ENCODE measurements at regions not wholly inside any gene's neighbourhood (a gene's known extent, or its start where the extent isn't known, plus 50 kb on each side); places are given as distances from the start of the nearest gene placed in this dataset.

DNA sequence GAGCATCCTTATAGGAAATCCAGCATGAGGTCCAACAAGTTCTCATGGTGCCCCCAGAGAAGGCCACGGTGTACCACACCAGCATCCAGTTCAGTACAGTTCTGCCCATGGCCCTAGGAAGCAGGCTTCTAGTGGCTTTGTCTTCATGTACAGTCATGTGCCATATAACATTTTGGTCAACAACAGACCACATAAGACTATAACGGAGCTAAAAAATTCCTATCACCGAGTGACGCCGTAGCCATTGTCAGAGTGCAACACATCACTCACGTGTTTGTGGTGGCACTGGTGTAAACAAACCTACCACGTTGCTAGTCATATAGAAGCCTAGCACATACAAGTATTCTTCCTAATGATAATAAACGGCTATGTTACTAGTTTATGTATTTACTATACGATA, 209.0 kb downstream of the ARRDC4 start:
- Histone ChIP-seq H3K4me1 (ENCODE audit: control insufficient read depth in 3 of 3, insufficient read depth in 3 of 3, low read length in 3 of 3) (no peaks in the 10 kb centered on the region), H3K9me3 (ENCODE audit: control insufficient read depth in 3 of 3, low read length in 3 of 3) (no peaks in the 10 kb centered on the region), H3K27ac (ENCODE audit: low read depth, low read length) (no peak overlapping the region), H3K27me3 (ENCODE audit: control insufficient read depth in 3 of 3, insufficient read depth in 3 of 3, low read length in 3 of 3) (peaks cover 0 to 22% (median 4%) of the 10 kb centered on the region in 3 donors), H3K4me3 (ENCODE audit: low read length in 3 of 3) (no peak overlapping the region), H3K9ac (ENCODE audit: low read depth in 1 of 3, low read length in 3 of 3) (no peak overlapping the region), H3K36me3 (ENCODE audit: control insufficient read depth in 3 of 3, insufficient read depth in 3 of 3, low read length in 3 of 3) (no peaks in the 10 kb centered on the region)

DNA sequence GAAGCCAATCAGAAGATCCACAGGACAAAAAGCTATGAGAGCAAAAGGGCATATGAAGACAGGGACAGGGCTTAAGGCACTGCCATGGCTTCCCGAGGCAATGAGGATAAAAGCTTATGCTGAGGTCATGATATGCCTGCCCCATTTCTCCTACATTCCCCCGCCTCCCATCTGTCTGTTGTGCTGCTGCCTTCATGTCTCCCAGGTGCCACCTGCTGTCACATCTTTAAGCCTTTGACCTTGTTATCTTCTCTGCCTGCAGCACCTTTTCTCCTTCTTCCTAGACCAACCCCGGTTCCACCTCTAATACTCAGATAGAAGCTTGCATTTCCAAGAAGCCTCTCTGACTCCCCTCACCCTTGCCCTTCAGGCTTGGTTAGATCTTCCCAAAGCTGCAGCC, 213.8 kb downstream of the ARRDC4 start:
- H3K4me1 ChIP-seq (ENCODE audit: control insufficient read depth in 3 of 3, insufficient read depth in 3 of 3, low read length in 3 of 3), result peaks cover 0 to 3% (median 0%) of the 10 kb centered on the region in 3 donors
- H3K27me3 ChIP-seq (ENCODE audit: control insufficient read depth in 3 of 3, insufficient read depth in 3 of 3, low read length in 3 of 3), result peaks cover 7 to 34% (median 18%) of the 10 kb centered on the region in 3 donors
- H3K27ac ChIP-seq (ENCODE audit: low read depth, low read length), result no peak overlapping the region
- no peaks in the 10 kb centered on the region for H3K36me3 ChIP-seq (ENCODE audit: control insufficient read depth in 3 of 3, insufficient read depth in 3 of 3, low read length in 3 of 3)
- no peak overlapping the region for H3K4me3 ChIP-seq (ENCODE audit: low read length in 3 of 3)
- H3K9me3 ChIP-seq (ENCODE audit: control insufficient read depth in 3 of 3, low read length in 3 of 3), result no peaks in the 10 kb centered on the region
- H3K9ac ChIP-seq (ENCODE audit: low read depth in 1 of 3, low read length in 3 of 3), result no peak overlapping the region

DNA sequence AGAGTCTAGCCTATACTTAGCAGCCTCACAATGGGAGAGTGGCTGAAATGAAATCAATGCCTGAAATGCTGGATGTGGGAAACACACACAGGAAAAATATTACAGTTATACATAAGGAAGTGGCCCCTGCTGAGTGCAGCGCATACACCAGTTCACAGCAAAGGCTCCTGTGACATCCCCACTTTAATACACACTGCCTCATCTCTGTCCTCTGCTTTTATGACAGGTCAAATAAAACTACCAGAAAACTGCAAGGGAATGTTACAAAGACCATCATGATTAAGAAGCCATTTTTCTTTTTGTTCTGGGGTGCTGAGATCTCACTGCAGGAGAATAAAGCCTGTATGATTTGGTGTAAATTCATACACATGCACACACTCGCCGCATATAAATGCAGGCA, 214.3 kb downstream of the ARRDC4 start:
- Histone ChIP-seq H3K9me3 (ENCODE audit: control insufficient read depth in 3 of 3, low read length in 3 of 3) (no peaks in the 10 kb centered on the region), H3K4me1 (ENCODE audit: control insufficient read depth in 3 of 3, insufficient read depth in 3 of 3, low read length in 3 of 3) (peaks cover 0 to 3% (median 0%) of the 10 kb centered on the region in 3 donors), H3K27me3 (ENCODE audit: control insufficient read depth in 3 of 3, insufficient read depth in 3 of 3, low read length in 3 of 3) (peaks cover 7 to 37% (median 21%) of the 10 kb centered on the region in 3 donors), H3K4me3 (ENCODE audit: low read length in 3 of 3) (no peak overlapping the region), H3K27ac (ENCODE audit: low read depth, low read length) (no peak overlapping the region), H3K36me3 (ENCODE audit: control insufficient read depth in 3 of 3, insufficient read depth in 3 of 3, low read length in 3 of 3) (no peaks in the 10 kb centered on the region), H3K9ac (ENCODE audit: low read depth in 1 of 3, low read length in 3 of 3) (no peak overlapping the region)

DNA sequence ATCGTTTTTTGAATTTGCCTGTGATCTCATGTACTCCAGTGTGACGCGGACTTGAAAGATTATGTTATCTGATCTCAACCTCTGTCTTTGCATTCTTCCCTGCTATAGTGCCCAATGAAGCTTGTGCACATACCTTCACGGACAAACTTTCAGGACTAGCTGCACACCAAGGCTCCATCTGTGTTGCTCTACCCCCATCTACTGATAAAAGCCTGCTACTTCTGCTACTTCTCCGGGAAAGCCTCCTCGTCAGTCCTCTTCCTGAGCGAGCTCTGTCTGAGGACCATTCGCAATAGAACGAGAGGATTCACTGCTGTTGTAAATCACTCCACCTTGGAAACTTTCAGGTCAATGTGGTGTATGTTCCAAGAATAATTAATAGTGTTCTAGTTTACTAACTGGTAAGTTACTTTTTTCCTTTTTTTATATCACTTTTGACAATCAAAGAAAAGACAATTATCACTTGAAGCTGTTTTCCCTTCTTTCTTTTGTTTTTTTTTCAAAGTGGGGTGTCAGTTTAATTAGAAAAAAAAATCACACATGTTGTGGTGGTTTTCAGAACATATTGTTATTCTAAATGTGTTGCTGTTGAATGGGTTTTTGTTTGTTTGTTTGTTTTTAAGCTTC, 217.6 kb downstream of the ARRDC4 start:
- no peaks in the 10 kb centered on the region for H3K9me3 ChIP-seq (ENCODE audit: control insufficient read depth in 3 of 3, low read length in 3 of 3)
- peaks cover 0 to 3% (median 0%) of the 10 kb centered on the region in 3 donors for H3K4me1 ChIP-seq (ENCODE audit: control insufficient read depth in 3 of 3, insufficient read depth in 3 of 3, low read length in 3 of 3)
- no peaks in the 10 kb centered on the region for H3K36me3 ChIP-seq (ENCODE audit: control insufficient read depth in 3 of 3, insufficient read depth in 3 of 3, low read length in 3 of 3)
- no peak overlapping the region for H3K4me3 ChIP-seq (ENCODE audit: low read length in 3 of 3)
- H3K27me3 ChIP-seq (ENCODE audit: control insufficient read depth in 3 of 3, insufficient read depth in 3 of 3, low read length in 3 of 3), result peaks cover 11 to 45% (median 25%) of the 10 kb centered on the region in 3 donors
- no peak overlapping the region for H3K9ac ChIP-seq (ENCODE audit: low read depth in 1 of 3, low read length in 3 of 3)
- no peak overlapping the region for H3K27ac ChIP-seq (ENCODE audit: low read depth, low read length)

DNA sequence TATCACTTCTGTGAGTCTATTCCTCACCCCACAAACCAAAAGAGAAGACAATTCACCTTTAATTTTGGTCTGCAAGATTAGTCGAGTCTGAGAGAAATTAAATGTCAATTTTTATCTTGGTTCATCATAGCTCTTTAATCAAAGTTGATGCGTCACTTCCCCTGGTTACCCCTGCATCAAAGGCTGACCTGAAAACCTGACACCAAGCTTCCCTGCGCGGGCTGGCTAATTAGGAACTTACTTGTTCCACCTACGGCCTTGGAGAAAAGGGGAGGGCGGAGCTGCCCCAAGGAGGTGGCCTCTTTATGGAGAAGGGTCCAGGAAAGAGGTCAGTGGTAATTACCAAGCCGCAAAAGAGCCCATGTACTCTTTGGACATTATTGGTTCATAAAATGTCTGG, 218.4 kb downstream of the ARRDC4 start:
- Histone ChIP-seq H3K9ac (ENCODE audit: low read depth in 1 of 3, low read length in 3 of 3) (no peak overlapping the region), H3K9me3 (ENCODE audit: control insufficient read depth in 3 of 3, low read length in 3 of 3) (no peaks in the 10 kb centered on the region), H3K27me3 (ENCODE audit: control insufficient read depth in 3 of 3, insufficient read depth in 3 of 3, low read length in 3 of 3) (peaks cover 11 to 42% (median 25%) of the 10 kb centered on the region in 3 donors)

DNA sequence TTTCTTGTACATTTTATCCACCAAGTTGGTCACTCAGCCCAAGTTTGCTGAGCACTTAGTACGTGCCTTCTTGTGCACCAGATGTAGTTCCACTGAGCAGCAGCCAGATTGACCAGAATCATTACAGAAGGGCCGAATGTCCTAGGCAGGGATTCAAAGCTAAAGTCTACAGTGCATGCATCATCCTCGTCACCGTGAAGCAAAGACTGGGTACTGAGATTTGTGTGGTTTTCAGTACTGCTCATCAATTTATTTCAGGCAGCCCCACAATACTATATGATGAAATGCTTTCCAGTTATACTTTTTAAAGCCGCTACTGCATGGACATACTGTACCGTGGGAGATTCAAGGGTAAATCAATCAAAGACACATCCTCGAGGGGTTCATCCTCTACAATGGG, 227.0 kb downstream of the ARRDC4 start:
- no peaks in the 10 kb centered on the region for H3K36me3 ChIP-seq (ENCODE audit: control insufficient read depth in 3 of 3, insufficient read depth in 3 of 3, low read length in 3 of 3)

More for the DNA sequence above, 218.4 kb downstream of the ARRDC4 start:
- H3K4me1 ChIP-seq (ENCODE audit: control insufficient read depth in 3 of 3, insufficient read depth in 3 of 3, low read length in 3 of 3), result peaks cover 0 to 3% (median 0%) of the 10 kb centered on the region in 3 donors
- H3K27ac ChIP-seq (ENCODE audit: low read depth, low read length), result no peak overlapping the region
- no peaks in the 10 kb centered on the region for H3K36me3 ChIP-seq (ENCODE audit: control insufficient read depth in 3 of 3, insufficient read depth in 3 of 3, low read length in 3 of 3)
- H3K4me3 ChIP-seq (ENCODE audit: low read length in 3 of 3), result no peak overlapping the region

DNA sequence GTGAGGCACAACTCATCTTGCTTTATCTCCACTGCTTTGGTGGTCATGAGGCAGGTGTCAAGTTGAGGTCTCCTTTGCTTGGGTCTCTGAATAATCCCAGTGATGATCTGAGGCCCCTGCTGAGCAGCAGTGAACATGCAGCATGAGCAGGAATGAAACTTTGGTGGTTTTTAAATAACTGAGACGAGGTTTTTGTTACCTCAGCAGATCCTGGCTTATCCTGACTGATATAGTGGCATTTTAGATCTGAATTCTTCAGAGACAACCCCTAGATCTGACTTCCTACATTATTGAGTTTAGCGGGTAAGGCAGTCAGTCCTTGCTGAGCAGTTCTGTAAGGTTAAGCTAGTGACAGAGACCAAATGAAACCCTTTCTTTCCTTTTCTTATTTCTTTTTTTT, 230.4 kb downstream of the ARRDC4 start:
- H3K36me3 ChIP-seq (ENCODE audit: control insufficient read depth in 3 of 3, insufficient read depth in 3 of 3, low read length in 3 of 3), result no peaks in the 10 kb centered on the region
- H3K9me3 ChIP-seq (ENCODE audit: control insufficient read depth in 3 of 3, low read length in 3 of 3), result no peaks in the 10 kb centered on the region
- peaks cover 0 to 10% (median 8%) of the 10 kb centered on the region in 3 donors for H3K27me3 ChIP-seq (ENCODE audit: control insufficient read depth in 3 of 3, insufficient read depth in 3 of 3, low read length in 3 of 3)
- no peak overlapping the region for H3K27ac ChIP-seq (ENCODE audit: low read depth, low read length)
- H3K4me1 ChIP-seq (ENCODE audit: control insufficient read depth in 3 of 3, insufficient read depth in 3 of 3, low read length in 3 of 3), result no peaks in the 10 kb centered on the region
- no peak overlapping the region for H3K4me3 ChIP-seq (ENCODE audit: low read length in 3 of 3)
- H3K9ac ChIP-seq (ENCODE audit: low read depth in 1 of 3, low read length in 3 of 3), result no peak overlapping the region

More for the DNA sequence above, 227.0 kb downstream of the ARRDC4 start:
- Histone ChIP-seq H3K27me3 (ENCODE audit: control insufficient read depth in 3 of 3, insufficient read depth in 3 of 3, low read length in 3 of 3) (peaks cover 3 to 6% (median 3%) of the 10 kb centered on the region in 3 donors), H3K9me3 (ENCODE audit: control insufficient read depth in 3 of 3, low read length in 3 of 3) (no peaks in the 10 kb centered on the region), H3K9ac (ENCODE audit: low read depth in 1 of 3, low read length in 3 of 3) (no peak overlapping the region), H3K4me1 (ENCODE audit: control insufficient read depth in 3 of 3, insufficient read depth in 3 of 3, low read length in 3 of 3) (no peaks in the 10 kb centered on the region), H3K4me3 (ENCODE audit: low read length in 3 of 3) (no peak overlapping the region), H3K27ac (ENCODE audit: low read depth, low read length) (no peak overlapping the region)

DNA sequence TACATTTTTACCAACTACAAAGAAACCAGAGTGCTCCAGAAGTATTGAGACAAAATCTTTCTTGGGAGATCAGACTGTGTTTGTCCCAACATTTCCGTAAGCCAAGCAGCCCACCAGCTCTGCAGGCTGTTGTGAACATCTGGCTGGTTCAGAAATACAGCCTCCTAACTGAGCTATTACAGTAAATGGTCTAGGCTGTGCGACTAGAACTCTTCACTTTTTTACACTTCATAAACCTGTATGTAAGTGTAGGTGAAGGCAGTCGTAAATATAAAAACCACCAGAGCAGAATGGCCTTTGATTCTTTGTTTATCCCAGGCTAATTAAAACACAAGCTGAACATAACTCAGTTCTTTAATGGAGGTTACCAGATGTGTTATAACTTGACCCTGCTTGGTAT, 235.3 kb downstream of the ARRDC4 start:
- Histone ChIP-seq H3K27me3 (ENCODE audit: control insufficient read depth in 3 of 3, insufficient read depth in 3 of 3, low read length in 3 of 3) (peaks cover 0 to 12% (median 12%) of the 10 kb centered on the region in 3 donors), H3K4me1 (ENCODE audit: control insufficient read depth in 3 of 3, insufficient read depth in 3 of 3, low read length in 3 of 3) (no peaks in the 10 kb centered on the region), H3K9ac (ENCODE audit: low read depth in 1 of 3, low read length in 3 of 3) (no peak overlapping the region), H3K9me3 (ENCODE audit: control insufficient read depth in 3 of 3, low read length in 3 of 3) (no peaks in the 10 kb centered on the region), H3K27ac (ENCODE audit: low read depth, low read length) (no peak overlapping the region), H3K4me3 (ENCODE audit: low read length in 3 of 3) (no peak overlapping the region), H3K36me3 (ENCODE audit: control insufficient read depth in 3 of 3, insufficient read depth in 3 of 3, low read length in 3 of 3) (no peaks in the 10 kb centered on the region)

DNA sequence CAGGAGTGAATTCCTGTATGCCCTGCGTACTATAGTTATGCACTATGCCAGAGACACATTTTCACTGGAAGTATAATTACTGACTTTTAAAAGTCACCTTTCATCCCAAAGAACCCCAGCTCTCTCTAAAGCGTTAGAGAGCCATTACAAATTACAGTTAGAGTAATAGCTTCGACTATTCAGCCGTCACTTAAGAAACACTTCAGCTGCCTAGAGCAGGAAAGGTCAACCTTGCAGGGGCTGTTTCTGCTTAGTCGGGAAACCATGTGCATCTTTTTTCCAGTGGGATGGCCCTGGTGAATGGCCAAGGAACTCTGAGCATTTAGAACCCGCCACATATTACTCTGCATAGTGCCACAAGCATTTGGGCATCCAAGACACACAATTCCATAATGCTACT, 235.9 kb downstream of the ARRDC4 start:
- no peak overlapping the region for H3K27ac ChIP-seq (ENCODE audit: low read depth, low read length)
- no peaks in the 10 kb centered on the region for H3K36me3 ChIP-seq (ENCODE audit: control insufficient read depth in 3 of 3, insufficient read depth in 3 of 3, low read length in 3 of 3)
- no peaks in the 10 kb centered on the region for H3K9me3 ChIP-seq (ENCODE audit: control insufficient read depth in 3 of 3, low read length in 3 of 3)
- no peak overlapping the region for H3K9ac ChIP-seq (ENCODE audit: low read depth in 1 of 3, low read length in 3 of 3)
- no peak overlapping the region for H3K4me3 ChIP-seq (ENCODE audit: low read length in 3 of 3)
- peaks cover 0 to 13% (median 12%) of the 10 kb centered on the region in 3 donors for H3K27me3 ChIP-seq (ENCODE audit: control insufficient read depth in 3 of 3, insufficient read depth in 3 of 3, low read length in 3 of 3)
- no peaks in the 10 kb centered on the region for H3K4me1 ChIP-seq (ENCODE audit: control insufficient read depth in 3 of 3, insufficient read depth in 3 of 3, low read length in 3 of 3)

DNA sequence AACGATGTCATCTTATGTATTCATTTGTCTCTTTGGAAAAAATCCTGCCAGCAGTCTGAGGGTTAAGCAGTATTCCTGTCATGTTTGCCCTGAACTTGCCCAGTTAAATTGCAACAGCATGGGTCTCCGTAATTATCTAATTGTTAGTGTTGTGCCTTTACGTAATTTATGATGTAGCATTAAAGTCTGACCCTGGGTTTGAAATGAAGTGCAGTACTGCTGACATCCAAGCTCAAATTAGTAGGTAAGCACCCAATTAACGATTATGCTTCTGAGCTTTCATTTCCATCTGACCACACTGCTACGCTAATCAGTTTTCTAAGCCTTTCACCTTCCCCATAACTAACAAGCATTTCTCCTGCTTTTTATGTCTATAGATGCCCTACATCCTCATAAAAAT, 241.8 kb downstream of the ARRDC4 start:
- Histone ChIP-seq H3K9me3 (ENCODE audit: control insufficient read depth in 3 of 3, low read length in 3 of 3) (no peaks in the 10 kb centered on the region), H3K27ac (ENCODE audit: low read depth, low read length) (no peak overlapping the region), H3K4me3 (ENCODE audit: low read length in 3 of 3) (no peak overlapping the region), H3K9ac (ENCODE audit: low read depth in 1 of 3, low read length in 3 of 3) (no peak overlapping the region), H3K36me3 (ENCODE audit: control insufficient read depth in 3 of 3, insufficient read depth in 3 of 3, low read length in 3 of 3) (no peaks in the 10 kb centered on the region), H3K27me3 (ENCODE audit: control insufficient read depth in 3 of 3, insufficient read depth in 3 of 3, low read length in 3 of 3) (peaks cover 0 to 5% (median 0%) of the 10 kb centered on the region in 3 donors), H3K4me1 (ENCODE audit: control insufficient read depth in 3 of 3, insufficient read depth in 3 of 3, low read length in 3 of 3) (no peaks in the 10 kb centered on the region)
